Ishikawa (cell line): ENCODE measurements at regions not wholly inside any gene's neighbourhood (a gene's known extent, or its start where the extent isn't known, plus 50 kb on each side); places are given as distances from the start of the nearest gene placed in this dataset.

Experiments used
- CEBPB ChIP-seq: IDR thresholded peaks from 2 replicates; pipeline ENCODE4 v1.6.1; 2012
- CREB1 ChIP-seq: IDR thresholded peaks from 2 replicates; pipeline ENCODE4 v1.6.1; 2012; ENCODE audit warnings: low read depth
- EGR1 ChIP-seq: IDR thresholded peaks from 2 replicates; pipeline ENCODE4 v1.6.1; 2012
- EP300 ChIP-seq: IDR thresholded peaks from 2 replicates; pipeline ENCODE4 v1.6.1; 2012; ENCODE audit warnings: borderline replicate concordance
- FOXM1 ChIP-seq: IDR thresholded peaks from 2 replicates; pipeline ENCODE4 v1.6.1; 2012; ENCODE audit warnings: low read depth, borderline replicate concordance
- NFIC ChIP-seq: IDR thresholded peaks from 2 replicates; pipeline ENCODE4 v1.6.1; 2012
- RAD21 ChIP-seq: IDR thresholded peaks from 2 replicates; pipeline ENCODE4 v1.6.1; 2012; ENCODE audit warnings: low read depth
- TAF1 ChIP-seq: IDR thresholded peaks from 2 replicates; pipeline ENCODE4 v1.6.1; 2012; ENCODE audit warnings: low read depth, mild to moderate bottlenecking
- TCF12 ChIP-seq: IDR thresholded peaks from 2 replicates; pipeline ENCODE4 v1.6.1; 2012; ENCODE audit warnings: low read depth
- YY1 ChIP-seq: IDR thresholded peaks from 2 replicates; pipeline ENCODE4 v1.6.1; 2012; ENCODE audit warnings: low read depth
- ZBTB7A ChIP-seq: IDR thresholded peaks from 2 replicates; pipeline ENCODE4 v1.6.1; 2012; ENCODE audit warnings: low read depth
- TF ChIP-seq, protein P1 (sequence below): IDR thresholded peaks from 2 replicates; pipeline ENCODE4 v1.6.1; 2012
- TF ChIP-seq, protein P2 (sequence below): IDR thresholded peaks from 2 replicates; pipeline ENCODE4 v1.6.1; 2012; ENCODE audit warnings: low read depth, mild to moderate bottlenecking
- TF ChIP-seq, protein P3 (sequence below): IDR thresholded peaks from 2 replicates; pipeline ENCODE4 v1.6.1; 2012

DNA sequence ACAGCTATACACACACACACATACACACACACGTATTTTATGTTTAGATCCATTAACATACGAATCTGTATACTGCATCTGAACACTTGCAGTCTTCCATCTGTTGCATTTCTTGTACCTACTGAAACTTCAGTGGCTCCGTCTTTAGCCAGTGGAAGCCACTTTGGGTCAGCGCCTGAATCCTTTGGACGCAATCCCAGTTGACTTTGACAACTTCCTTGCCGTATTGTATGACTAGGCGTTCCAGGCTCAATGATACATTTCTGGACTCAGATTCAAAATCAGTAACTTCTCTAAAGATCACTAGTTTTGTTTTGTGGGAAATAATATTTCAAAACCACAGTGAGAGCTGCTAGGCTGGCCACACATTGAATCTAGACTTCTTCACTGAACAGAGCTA, 101.5 kb upstream of the GPC1 start:
- TF ChIP-seq EGR1 (no peak), TAF1 (no peak), EP300 (no peak), NFIC (no peak), RAD21 (no peak), CEBPB (no peak), CREB1 (no peak), FOXM1 (no peak), ZBTB7A (no peak), YY1 (no peak), TCF12 (no peak)
- TF ChIP-seq, protein P1, sequence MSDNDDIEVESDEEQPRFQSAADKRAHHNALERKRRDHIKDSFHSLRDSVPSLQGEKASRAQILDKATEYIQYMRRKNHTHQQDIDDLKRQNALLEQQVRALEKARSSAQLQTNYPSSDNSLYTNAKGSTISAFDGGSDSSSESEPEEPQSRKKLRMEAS: no peak
- TF ChIP-seq, protein P2, sequence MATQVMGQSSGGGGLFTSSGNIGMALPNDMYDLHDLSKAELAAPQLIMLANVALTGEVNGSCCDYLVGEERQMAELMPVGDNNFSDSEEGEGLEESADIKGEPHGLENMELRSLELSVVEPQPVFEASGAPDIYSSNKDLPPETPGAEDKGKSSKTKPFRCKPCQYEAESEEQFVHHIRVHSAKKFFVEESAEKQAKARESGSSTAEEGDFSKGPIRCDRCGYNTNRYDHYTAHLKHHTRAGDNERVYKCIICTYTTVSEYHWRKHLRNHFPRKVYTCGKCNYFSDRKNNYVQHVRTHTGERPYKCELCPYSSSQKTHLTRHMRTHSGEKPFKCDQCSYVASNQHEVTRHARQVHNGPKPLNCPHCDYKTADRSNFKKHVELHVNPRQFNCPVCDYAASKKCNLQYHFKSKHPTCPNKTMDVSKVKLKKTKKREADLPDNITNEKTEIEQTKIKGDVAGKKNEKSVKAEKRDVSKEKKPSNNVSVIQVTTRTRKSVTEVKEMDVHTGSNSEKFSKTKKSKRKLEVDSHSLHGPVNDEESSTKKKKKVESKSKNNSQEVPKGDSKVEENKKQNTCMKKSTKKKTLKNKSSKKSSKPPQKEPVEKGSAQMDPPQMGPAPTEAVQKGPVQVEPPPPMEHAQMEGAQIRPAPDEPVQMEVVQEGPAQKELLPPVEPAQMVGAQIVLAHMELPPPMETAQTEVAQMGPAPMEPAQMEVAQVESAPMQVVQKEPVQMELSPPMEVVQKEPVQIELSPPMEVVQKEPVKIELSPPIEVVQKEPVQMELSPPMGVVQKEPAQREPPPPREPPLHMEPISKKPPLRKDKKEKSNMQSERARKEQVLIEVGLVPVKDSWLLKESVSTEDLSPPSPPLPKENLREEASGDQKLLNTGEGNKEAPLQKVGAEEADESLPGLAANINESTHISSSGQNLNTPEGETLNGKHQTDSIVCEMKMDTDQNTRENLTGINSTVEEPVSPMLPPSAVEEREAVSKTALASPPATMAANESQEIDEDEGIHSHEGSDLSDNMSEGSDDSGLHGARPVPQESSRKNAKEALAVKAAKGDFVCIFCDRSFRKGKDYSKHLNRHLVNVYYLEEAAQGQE: no peak
- TF ChIP-seq, protein P3, sequence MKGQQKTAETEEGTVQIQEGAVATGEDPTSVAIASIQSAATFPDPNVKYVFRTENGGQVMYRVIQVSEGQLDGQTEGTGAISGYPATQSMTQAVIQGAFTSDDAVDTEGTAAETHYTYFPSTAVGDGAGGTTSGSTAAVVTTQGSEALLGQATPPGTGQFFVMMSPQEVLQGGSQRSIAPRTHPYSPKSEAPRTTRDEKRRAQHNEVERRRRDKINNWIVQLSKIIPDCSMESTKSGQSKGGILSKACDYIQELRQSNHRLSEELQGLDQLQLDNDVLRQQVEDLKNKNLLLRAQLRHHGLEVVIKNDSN: no peak
